Ovary (tissue), 7 donors: ENCODE measurements at regions not wholly inside any gene's neighbourhood (a gene's known extent, or its start where the extent isn't known, plus 50 kb on each side); places are given as distances from the start of the nearest gene placed in this dataset.

Source experiments
- DNase-seq, 5 donors: peaks; one replicate each; pipeline ENCODE4 v3.0.0-alpha.2; 2019 to 2020
- H3K27ac ChIP-seq, 2 donors: fragments of 200-600 bp; one replicate each; pipeline versions ENCODE4 v1.5.1 to v1.8.0; 2019 to 2022
- H3K27me3 ChIP-seq: fragments of 200-600 bp; one replicate; pipeline ENCODE4 v1.8.0; 2022
- H3K36me3 ChIP-seq: fragments of 200-600 bp; sonication (generic); one replicate; pipeline ENCODE4 v1.5.1; 2019
- H3K4me1 ChIP-seq: one replicate; pipeline ENCODE4 v1.8.1; 2013; ENCODE audit warnings: mild to moderate bottlenecking, moderate library complexity; ENCODE audit not compliant: insufficient read depth
- H3K4me3 ChIP-seq: fragments of 200-600 bp; sonication (generic); one replicate; pipeline ENCODE4 v1.5.1; 2017
- H3K9me3 ChIP-seq, 2 donors: fragments of 200-600 bp in 1 of 2; sonication (generic) in 1 of 2; one replicate each; pipeline versions ENCODE4 v1.5.1 to v1.8.1; 2013 to 2019; ENCODE audit warnings: mild to moderate bottlenecking in 1 of 2, moderate library complexity in 1 of 2
- EP300 ChIP-seq: sonication (generic); formaldehyde crosslinking; IDR thresholded peaks from one replicate; pipeline ENCODE4 v1.6.1; 2017; ENCODE audit warnings: antibody characterized with exemption
- POLR2A ChIP-seq: fragments of 450-650 bp; IDR thresholded peaks from one replicate; pipeline ENCODE4 v1.6.1; 2017; ENCODE audit warnings: antibody characterized with exemption, mild to moderate bottlenecking, moderate library complexity
- WGBS, 3 donors: extraction: QIAGEN DNeasy Blood & Tissue Kit in 1 of 3; methylation state at CpG; one replicate each; pipeline versions ENCODE4 v1.1.5 to v1.1.7; 2013 to 2017; 5-methylcytosine and 5-hydroxymethylcytosine counted together
- intact Hi-C, 4 donors: fragments of 100-400 bp; cut with DNase I; formaldehyde crosslinking; loops; one replicate each; pipeline versions ENCODE4 v1.11.0 to v1.15.1; 2022 to 2023
- TF ChIP-seq, protein P1 (sequence below), 3 donors: fragments of 450-650 bp in 2 of 3; fragments of 200-600 bp in 1 of 3; IDR thresholded peaks; one replicate each; pipeline versions ENCODE4 v1.5.1 to v1.8.0; 2016 to 2022; ENCODE audit warnings: antibody characterized with exemption in 3 of 3, mild to moderate bottlenecking in 1 of 3
- donor health status: DM: no; HTN: no; CAD: no; lungs with moderate emphysema.
- donor health status: DM: no; HTN: no; CAD: no.
- donor health status: Bipolar disorder and iron deficiency.
- donor health status: DM: no; HTN: no; CAD: no.
- donor health status: DM: yes; HTN: yes; CAD: no.

DNA sequence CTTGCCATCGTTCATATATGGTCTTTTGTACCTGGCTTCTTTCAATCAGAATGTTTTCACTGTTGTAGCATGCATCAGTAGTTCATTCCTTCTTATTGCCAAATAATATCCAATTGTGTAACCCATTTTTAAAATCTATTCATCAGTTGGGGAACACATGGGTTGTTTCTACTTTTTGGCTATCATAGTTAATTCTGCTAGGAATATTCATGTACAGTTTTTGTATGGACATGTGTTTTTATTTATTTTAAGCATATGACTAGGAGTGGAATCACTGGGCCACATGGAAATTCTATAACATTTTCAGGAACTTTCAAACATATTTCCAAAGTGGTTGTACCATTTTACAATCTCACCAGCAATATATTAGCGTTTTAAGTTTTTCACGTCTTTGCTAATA, 151.9 kb upstream of the PRNP start:
- intact Hi-C loops, result no loop called here
- no peak for DNase-seq
- H3K27ac ChIP-seq, result no peak overlapping the region
- no peaks in the 10 kb centered on the region for H3K36me3 ChIP-seq
- no peaks in the 10 kb centered on the region for H3K4me1 ChIP-seq
- no peaks in the 10 kb centered on the region for H3K27me3 ChIP-seq
- no peak overlapping the region for H3K4me3 ChIP-seq
- H3K9me3 ChIP-seq, result no peaks in the 10 kb centered on the region
- no peak for TF ChIP-seq POLR2A
- TF ChIP-seq, protein P1, sequence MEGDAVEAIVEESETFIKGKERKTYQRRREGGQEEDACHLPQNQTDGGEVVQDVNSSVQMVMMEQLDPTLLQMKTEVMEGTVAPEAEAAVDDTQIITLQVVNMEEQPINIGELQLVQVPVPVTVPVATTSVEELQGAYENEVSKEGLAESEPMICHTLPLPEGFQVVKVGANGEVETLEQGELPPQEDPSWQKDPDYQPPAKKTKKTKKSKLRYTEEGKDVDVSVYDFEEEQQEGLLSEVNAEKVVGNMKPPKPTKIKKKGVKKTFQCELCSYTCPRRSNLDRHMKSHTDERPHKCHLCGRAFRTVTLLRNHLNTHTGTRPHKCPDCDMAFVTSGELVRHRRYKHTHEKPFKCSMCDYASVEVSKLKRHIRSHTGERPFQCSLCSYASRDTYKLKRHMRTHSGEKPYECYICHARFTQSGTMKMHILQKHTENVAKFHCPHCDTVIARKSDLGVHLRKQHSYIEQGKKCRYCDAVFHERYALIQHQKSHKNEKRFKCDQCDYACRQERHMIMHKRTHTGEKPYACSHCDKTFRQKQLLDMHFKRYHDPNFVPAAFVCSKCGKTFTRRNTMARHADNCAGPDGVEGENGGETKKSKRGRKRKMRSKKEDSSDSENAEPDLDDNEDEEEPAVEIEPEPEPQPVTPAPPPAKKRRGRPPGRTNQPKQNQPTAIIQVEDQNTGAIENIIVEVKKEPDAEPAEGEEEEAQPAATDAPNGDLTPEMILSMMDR (IDR thresholded peaks at IDR 0.05), result no peak
- TF ChIP-seq EP300, result no peak
- 75 to 88% (median 84%) methylated on average over 3 of the region's 3 CpGs for WGBS, 3 donors

DNA sequence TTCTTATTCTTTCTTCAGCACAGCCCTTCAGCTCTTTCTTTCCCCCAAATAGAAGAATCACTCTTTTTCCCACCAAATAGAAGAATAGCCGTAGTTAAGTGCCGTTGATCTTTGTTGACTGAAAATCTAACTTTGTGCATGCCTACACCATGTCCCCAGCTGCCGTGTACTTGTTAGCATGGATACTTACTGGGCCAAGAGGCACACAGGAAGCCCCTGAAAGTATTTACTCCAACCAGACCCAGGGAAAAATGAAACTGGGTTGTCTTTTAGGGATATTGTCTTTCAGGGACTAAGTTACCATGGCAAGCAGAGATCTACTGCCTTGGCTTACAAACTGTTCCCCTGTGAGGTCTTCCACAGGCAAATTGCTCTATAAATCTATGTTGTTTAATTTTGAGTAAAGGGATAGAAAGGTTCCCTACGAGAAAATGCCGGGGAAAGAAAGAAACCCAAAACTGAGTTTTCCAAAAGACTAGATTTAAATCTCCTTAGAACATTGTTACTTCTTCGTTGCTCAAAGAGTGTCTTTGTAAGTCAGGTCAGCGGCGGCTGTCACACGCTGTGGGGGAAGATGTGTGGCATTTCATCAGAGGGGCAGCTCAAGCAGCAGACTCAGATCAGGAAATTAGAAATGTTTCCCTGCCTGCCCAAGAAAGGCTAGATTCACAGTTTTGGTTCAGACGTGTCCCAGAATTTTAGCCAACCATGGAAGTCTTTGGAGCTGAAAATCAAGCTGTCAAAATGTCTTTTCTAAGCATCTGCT, 152.7 kb upstream of the PRNP start:
- Histone ChIP-seq H3K36me3 (no peaks in the 10 kb centered on the region), H3K4me3 (no peak overlapping the region), H3K27me3 (no peaks in the 10 kb centered on the region), H3K9me3 (no peaks in the 10 kb centered on the region), H3K4me1 (no peaks in the 10 kb centered on the region), H3K27ac (no peak overlapping the region)
- WGBS, 3 donors, result 69 to 70% (median 70%) methylated on average over 10 of the region's 10 CpGs
- intact Hi-C loops, result no loop called here
- no peak for DNase-seq
- TF ChIP-seq, protein P1 (IDR thresholded peaks at IDR 0.05), result no peak
- no peak for TF ChIP-seq POLR2A
- no peak for TF ChIP-seq EP300

DNA sequence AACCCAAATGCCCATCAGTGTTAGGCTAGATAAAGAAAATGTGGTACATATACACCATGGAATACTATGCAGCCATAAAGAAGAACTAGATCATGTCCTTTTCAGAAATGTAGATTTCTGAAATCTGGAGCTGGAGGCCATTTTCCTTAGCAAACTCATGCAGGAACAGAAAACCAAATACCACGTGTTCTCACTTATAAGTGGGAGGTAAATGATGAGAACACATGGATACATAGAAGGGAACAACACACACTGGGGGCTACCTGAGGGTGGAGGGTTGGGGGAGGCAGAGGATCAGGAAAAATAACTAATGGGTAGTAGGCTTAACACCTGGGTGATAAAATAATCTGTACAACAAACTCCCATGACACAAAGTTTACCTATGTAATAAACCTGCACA, 153.5 kb upstream of the PRNP start:
- TF ChIP-seq POLR2A (no peak), EP300 (no peak)
- TF ChIP-seq, protein P1 (IDR thresholded peaks at IDR 0.05), result no peak
- no peaks in the 10 kb centered on the region for H3K4me1 ChIP-seq
- no peak overlapping the region for H3K27ac ChIP-seq
- H3K27me3 ChIP-seq, result no peaks in the 10 kb centered on the region
- H3K9me3 ChIP-seq, result no peaks in the 10 kb centered on the region
- no peaks in the 10 kb centered on the region for H3K36me3 ChIP-seq
- H3K4me3 ChIP-seq, result no peak overlapping the region
- WGBS, 3 donors, result 64 to 74% (median 64%) methylated on average over 1 of the region's 1 CpG
- intact Hi-C loops, result no loop called here
- DNase-seq, result no peak

GRCh38 chr20:4524792-4525191, 161.5 kb upstream of the PRNP start:
- TF ChIP-seq POLR2A (no peak), EP300 (no peak)
- TF ChIP-seq, protein P1 (IDR thresholded peaks at IDR 0.05), result no peak
- Histone ChIP-seq H3K27me3 (no peaks in the 10 kb centered on the region), H3K36me3 (no peaks in the 10 kb centered on the region), H3K4me1 (no peaks in the 10 kb centered on the region), H3K27ac (no peak overlapping the region), H3K9me3 (no peaks in the 10 kb centered on the region), H3K4me3 (no peak overlapping the region)
- intact Hi-C loops, result no loop called here
- DNase-seq, result no peak
- 25 to 41% (median 37%) methylated on average over 1 of the region's 1 CpG for WGBS, 3 donors
